Left lung (tissue), 4 donors: ENCODE measurements at regions not wholly inside any gene's neighbourhood (a gene's known extent, or its start where the extent isn't known, plus 50 kb on each side); places are given as distances from the start of the nearest gene placed in this dataset.

Experiments
- ATAC-seq: fragments of 200-7000 bp; cut with Tn5 transposase; one replicate; pipeline ENCODE4 v1.9.1; 2020; ENCODE audit warnings: moderate library complexity
- DNase-seq, 4 donors: peaks; one replicate each; pipeline ENCODE4 v3.0.0-alpha.2; 2013 to 2020
- H3K27ac ChIP-seq, 2 donors: fragments of 200-600 bp; sonication (generic) in 1 of 2; one replicate each; pipeline versions ENCODE4 v1.5.0 to v1.8.0; 2020 to 2021
- H3K27me3 ChIP-seq, 2 donors: fragments of 200-600 bp; sonication (generic) in 1 of 2; one replicate each; pipeline versions ENCODE4 v1.5.0 to v1.8.0; 2020 to 2021
- H3K36me3 ChIP-seq, 2 donors: fragments of 200-600 bp; sonication (generic) in 1 of 2; one replicate each; pipeline versions ENCODE4 v1.5.0 to v1.8.0; 2020 to 2021
- H3K4me1 ChIP-seq, 2 donors: fragments of 200-600 bp; one replicate each; pipeline ENCODE4 v1.8.0; 2021
- H3K4me3 ChIP-seq, 2 donors: fragments of 200-600 bp; sonication (generic) in 1 of 2; one replicate each; pipeline versions ENCODE4 v1.5.0 to v1.8.0; 2020 to 2021; ENCODE audit warnings: mild to moderate bottlenecking in 1 of 2
- H3K9me3 ChIP-seq, 2 donors: fragments of 200-600 bp; sonication (generic) in 1 of 2; one replicate each; pipeline versions ENCODE4 v1.5.0 to v1.8.0; 2020 to 2021
- CTCF ChIP-seq, 2 donors: fragments of 200-600 bp; sonication (generic) in 1 of 2; IDR thresholded peaks; one replicate each; pipeline versions ENCODE4 v1.5.0 to v1.8.0; 2021; ENCODE audit warnings: antibody characterized with exemption in 2 of 2
- intact Hi-C, 2 donors: fragments of 100-400 bp; cut with DNase I; formaldehyde crosslinking; loops; one replicate each; pipeline versions ENCODE4 v1.11.2 to v1.14.2; 2022
- donor health status: DM: no; HTN: yes; CAD: no.
- donor health status: DM: no; HTN: no; CAD: no.

- no peaks in the 10 kb centered on the region for H3K9me3 ChIP-seq
- ATAC-seq (no peak), DNase-seq (no peak)
- H3K36me3 ChIP-seq = no peaks in the 10 kb centered on the region
- TF ChIP-seq CTCF (IDR thresholded peaks at IDR 0.05) = no peak
- intact Hi-C loops = no loop called here
- H3K27ac ChIP-seq = no peak overlapping the region
- no peak overlapping the region for H3K4me3 ChIP-seq
- H3K27me3 ChIP-seq = no peaks in the 10 kb centered on the region
- no peaks in the 10 kb centered on the region for H3K4me1 ChIP-seq
Observed at GRCh38 chr1:55542901-55543504, 327.8 kb upstream of the USP24 start.

GRCh38 chr1:55541296-55541695 is 326.1 kb upstream of the USP24 start:
- no peak for DNase-seq
- Histone ChIP-seq H3K27ac (no peak overlapping the region), H3K27me3 (no peaks in the 10 kb centered on the region), H3K4me3 (no peak overlapping the region), H3K36me3 (no peaks in the 10 kb centered on the region), H3K9me3 (no peaks in the 10 kb centered on the region), H3K4me1 (no peaks in the 10 kb centered on the region)
- intact Hi-C loops = no loop called here
- ATAC-seq = no peak
- TF ChIP-seq CTCF (IDR thresholded peaks at IDR 0.05) = no peak

- H3K4me3 ChIP-seq = no peak overlapping the region
- no peaks in the 10 kb centered on the region for H3K27me3 ChIP-seq
- H3K4me1 ChIP-seq = no peaks in the 10 kb centered on the region
- no peaks in the 10 kb centered on the region for H3K9me3 ChIP-seq
- TF ChIP-seq CTCF (IDR thresholded peaks at IDR 0.05) = no peak
- H3K27ac ChIP-seq = no peak overlapping the region
- ATAC-seq (no peak), DNase-seq (no peak)
- H3K36me3 ChIP-seq = no peaks in the 10 kb centered on the region
- intact Hi-C loops = no loop called here
Observed at GRCh38 chr1:55539652-55540512, 324.7 kb upstream of the USP24 start.

GRCh38 chr1:55538428-55538827 is 323.3 kb upstream of the USP24 start:
- TF ChIP-seq CTCF (IDR thresholded peaks at IDR 0.05) = no peak
- Histone ChIP-seq H3K9me3 (no peaks in the 10 kb centered on the region), H3K36me3 (no peaks in the 10 kb centered on the region), H3K4me3 (no peak overlapping the region), H3K4me1 (no peaks in the 10 kb centered on the region), H3K27me3 (no peaks in the 10 kb centered on the region), H3K27ac (no peak overlapping the region)
- DNase-seq = no peak
- intact Hi-C loops = no loop called here
- ATAC-seq = no peak

GRCh38 chr1:55536545-55536865 is 321.3 kb upstream of the USP24 start:
- intact Hi-C loops = no loop called here
- Histone ChIP-seq H3K9me3 (no peaks in the 10 kb centered on the region), H3K27me3 (no peaks in the 10 kb centered on the region)

More at GRCh38 chr1:55536545-55536865, 321.3 kb upstream of the USP24 start:
- Histone ChIP-seq H3K4me1 (no peaks in the 10 kb centered on the region), H3K4me3 (no peak overlapping the region), H3K27ac (no peak overlapping the region), H3K36me3 (no peaks in the 10 kb centered on the region)
- DNase-seq = no peak
- TF ChIP-seq CTCF (IDR thresholded peaks at IDR 0.05) = no peak
- no peak for ATAC-seq
